Erythroblast (primary cell): ENCODE measurements at regions not wholly inside any gene's neighbourhood (a gene's known extent, or its start where the extent isn't known, plus 50 kb on each side); places are given as distances from the start of the nearest gene placed in this dataset.

ENCODE experiments used
- GATA1 ChIP-seq: IDR thresholded peaks from 2 replicates; pipeline ENCODE4 v1.6.1; 2011; ENCODE audit warnings: low read depth, mild to moderate bottlenecking, control low read depth, low read length, moderate library complexity
- POLR2A ChIP-seq: IDR thresholded peaks from 2 replicates; pipeline ENCODE4 v1.6.1; 2011; ENCODE audit warnings: mild to moderate bottlenecking, low read length

- TF ChIP-seq POLR2A, result no peak
- TF ChIP-seq GATA1, result no peak
These were observed 795.6 kb downstream of the REEP3 start for GRCh38 chr10:64316833-64317232.
